Caki2 (cell line): ENCODE measurements at regions not wholly inside any gene's neighbourhood (a gene's known extent, or its start where the extent isn't known, plus 50 kb on each side); places are given as distances from the start of the nearest gene placed in this dataset.

ENCODE experiments used
- DNase-seq: peaks from one replicate; pipeline ENCODE4 v3.0.0-alpha.2; 2015; ENCODE audit warnings: low read depth
- in situ Hi-C: cut with HindIII; loops from 2 replicates; pipeline ENCODE4 v1.10.0; 2016; ENCODE audit warnings: low sequenced_read_pairs, low pct_unique_long_range_greater_than_20kb, mixed read lengths

DNA sequence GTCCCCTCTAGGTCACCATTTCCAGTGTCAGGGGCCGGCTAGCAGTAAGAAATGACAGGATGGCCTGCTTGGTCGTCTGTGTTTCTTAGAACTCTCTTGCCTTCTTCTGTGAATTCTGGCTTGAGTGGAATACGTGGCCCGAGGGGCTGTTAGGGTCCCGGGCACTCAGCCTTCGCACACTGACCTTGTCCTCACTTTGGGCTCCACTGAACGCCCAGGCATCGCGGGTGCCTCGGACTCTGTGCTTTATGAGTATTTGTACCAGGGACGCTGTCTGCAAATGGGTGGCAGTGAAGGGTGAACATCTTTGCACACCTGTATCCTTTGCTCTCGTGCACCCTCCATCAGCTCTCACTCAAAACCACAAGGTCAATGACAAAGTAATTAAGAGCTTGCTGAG is 123.4 kb upstream of the ANO1 start:
- no peak for DNase-seq
- in situ Hi-C loops: no loop called here

DNA sequence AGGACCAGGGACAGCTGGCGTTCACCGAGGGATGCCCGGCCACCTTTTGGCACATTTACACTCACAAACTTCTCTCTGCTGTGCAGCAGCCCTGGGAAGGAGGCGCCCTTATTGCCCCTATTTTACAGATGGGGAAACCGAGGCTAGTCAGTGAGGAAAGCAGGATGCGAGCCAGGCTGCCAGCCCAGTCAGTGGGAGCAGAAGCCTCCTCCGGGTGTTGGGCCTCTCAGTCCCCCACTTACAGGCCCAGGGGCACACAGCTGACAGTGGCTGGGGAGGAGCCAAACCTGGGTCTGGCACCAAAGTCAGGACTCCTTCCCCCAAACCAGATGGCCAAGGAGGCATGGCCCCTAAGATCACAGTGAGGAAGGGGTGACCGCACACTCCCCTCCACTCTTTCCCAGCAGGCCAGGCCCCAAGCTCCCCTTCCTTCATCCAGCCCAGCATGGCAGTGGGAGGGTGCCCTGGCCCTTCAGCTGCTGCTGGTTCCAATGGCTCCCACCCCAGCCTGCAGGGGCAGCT is 121.4 kb upstream of the ANO1 start:
- in situ Hi-C loops: no loop called here
- DNase-seq: no peak

- DNase-seq: no peak
- in situ Hi-C loops: no loop called here
Measured at GRCh38 chr11:69957849-69958248, 120.3 kb upstream of the ANO1 start.

DNA sequence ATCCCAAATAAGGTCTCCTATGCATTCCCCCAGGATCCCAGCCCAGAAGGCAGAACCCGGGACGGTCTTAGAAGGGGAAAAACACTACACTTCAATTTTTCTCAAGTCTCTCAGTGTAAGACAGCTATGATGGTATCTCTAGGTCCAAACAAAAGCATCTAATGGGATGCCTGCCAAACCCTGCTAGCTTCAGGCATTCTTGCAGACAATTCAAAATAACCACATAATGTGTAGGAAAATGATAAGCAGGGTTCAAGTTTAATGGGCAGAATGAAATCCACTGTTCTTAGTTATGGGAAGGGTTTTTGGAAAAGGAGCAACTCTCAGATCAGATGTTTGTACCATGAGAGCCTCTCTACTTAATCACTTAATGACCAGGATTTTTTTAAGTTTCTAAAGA is 119.8 kb upstream of the ANO1 start:
- in situ Hi-C loops: no loop called here
- DNase-seq: no peak

GRCh38 chr11:69959461-69959860 is 118.7 kb upstream of the ANO1 start:
- no peak for DNase-seq
- in situ Hi-C loops: no loop called here

DNA sequence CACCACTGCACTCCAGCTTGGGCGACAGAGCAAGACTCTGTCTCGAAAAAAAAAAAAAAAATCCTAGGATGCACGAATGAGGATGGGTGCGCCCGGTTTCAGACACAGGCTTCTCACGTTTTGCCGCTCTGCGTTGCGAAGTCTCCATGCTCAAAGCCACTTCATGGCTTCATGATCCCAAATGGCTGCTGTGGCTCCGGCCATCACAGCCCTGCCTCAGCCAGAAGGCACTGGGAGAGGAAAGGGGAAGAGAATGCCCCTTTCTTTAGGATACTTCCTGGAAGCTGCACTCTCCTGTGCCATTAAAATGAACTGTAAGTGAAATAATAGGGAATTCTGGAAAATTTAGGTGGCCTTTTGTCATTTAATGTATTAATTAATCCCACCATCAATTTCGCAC is 116.4 kb upstream of the ANO1 start:
- DNase-seq: no peak
- in situ Hi-C loops: no loop called here

DNA sequence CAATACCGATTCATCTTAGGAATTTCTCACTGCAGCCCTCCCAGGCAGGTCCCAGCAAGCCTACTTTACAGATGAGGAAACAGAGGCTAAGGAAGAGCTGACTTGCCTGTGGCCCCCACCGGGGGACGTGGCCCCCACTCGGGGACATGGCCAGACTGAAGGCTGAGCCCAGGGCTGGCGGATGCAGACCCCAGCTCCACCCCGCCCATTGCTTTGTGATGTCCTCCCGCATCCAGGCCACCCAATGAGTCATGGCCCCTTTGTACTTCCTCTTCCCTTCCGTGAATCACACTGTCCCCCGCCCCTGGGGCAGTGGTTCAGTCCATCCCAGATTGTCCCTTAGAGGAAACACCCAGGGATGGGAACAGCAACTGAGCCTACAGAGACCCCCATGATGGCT is 116.0 kb upstream of the ANO1 start:
- in situ Hi-C loops: no loop called here

GRCh38 chr11:69963533-69964246 is 114.4 kb upstream of the ANO1 start:
- in situ Hi-C loops: no loop called here
- DNase-seq: no peak

More for the DNA sequence above, 116.0 kb upstream of the ANO1 start:
- no peak for DNase-seq

DNA sequence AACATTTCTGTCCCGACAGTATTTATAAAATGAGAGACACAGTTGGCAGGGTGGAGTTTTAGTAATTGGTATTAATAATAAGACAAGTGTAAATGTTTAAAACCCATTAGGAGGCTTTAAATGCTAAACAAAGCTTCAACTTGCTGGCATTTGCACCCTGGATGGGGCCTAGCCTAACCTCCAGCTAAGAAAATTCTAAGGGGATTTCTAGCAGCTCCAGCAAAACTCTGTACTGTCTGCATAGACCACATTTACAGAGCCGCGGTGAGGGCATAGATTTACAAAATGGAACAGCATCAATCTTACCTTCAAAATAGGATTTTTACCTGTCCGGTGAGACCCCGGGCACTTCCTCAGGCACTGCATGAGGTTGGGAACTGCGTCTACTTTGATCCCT is 113.9 kb upstream of the ANO1 start:
- no peak for DNase-seq
- in situ Hi-C loops: no loop called here

DNA sequence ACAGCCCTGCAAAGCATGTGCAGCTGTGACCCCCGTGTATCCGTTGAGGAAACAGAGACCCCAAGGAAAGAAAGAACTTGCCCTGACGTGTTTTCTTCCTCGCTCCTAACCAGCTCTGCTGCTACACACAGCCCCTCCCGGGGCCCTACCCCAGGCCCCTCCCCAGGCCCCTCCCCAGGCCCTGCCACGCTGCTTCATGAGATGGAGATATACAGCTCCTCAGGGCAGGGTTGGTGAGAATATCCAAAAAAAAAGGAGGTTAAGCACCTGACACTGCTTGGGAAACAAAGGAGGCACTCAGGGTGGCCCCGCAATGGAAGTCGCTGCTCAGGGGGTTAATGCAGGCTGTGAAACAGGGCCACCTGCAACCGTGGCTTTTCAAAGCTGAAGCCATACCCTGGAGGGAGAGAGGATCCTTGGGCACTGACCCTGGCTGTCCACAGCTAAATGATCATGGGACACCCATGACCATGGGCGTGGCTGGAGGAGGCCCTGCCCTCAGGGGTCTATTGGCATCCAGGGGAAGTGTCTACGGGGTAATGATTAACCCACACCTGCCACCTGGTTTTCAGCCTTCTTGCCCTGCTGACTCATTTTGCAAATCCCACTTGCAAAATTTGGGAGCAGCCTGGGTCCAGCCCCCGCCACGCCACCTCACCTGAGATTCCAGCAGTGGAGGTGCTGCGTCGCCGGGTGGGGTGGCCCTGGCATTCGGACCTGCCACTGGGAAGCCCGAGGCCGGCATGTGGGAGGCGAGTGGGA is 112.1 kb upstream of the ANO1 start:
- in situ Hi-C loops: no loop called here

DNA sequence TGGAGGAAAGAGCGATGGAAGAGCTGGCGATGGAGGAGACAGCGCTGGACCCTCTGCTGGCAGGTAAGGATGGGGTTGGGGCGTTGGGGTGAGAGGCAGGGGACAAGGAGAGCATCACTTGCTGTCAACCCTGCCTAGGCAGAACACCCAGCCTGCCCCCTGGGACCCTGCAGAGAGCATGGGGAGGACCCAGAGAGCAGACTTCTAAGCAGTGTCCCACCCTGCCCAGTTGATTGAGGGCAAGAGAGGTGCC is 111.6 kb upstream of the ANO1 start:
- in situ Hi-C loops: no loop called here
- DNase-seq: no peak

More for the DNA sequence above, 112.1 kb upstream of the ANO1 start:
- DNase-seq: no peak

- no peak for DNase-seq
- in situ Hi-C loops: no loop called here
Measured at GRCh38 chr11:69966910-69967483, 111.1 kb upstream of the ANO1 start.

DNA sequence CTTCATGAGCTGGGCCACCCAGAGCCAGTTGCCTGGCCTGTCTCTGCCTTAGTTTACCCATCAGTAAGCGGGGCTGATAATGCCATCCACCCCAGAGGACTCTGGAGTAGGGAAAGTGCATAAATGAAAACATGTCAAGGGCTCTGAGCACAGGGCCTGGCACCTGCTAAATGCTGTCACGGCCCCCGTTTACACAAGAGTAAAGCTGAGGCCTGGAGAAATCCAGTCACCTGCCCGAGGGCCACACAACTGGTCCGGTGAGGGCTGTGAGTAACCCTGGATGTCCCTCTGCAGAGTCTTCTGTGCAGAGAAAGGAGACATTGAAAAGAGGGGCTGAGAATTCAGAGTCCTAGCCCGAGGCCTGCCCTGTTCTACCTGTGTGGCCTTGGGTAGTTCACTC is 110.6 kb upstream of the ANO1 start:
- in situ Hi-C loops: no loop called here
- no peak for DNase-seq

- in situ Hi-C loops: no loop called here
- DNase-seq: no peak
Measured at GRCh38 chr11:69968396-69969347, 109.4 kb upstream of the ANO1 start.

DNA sequence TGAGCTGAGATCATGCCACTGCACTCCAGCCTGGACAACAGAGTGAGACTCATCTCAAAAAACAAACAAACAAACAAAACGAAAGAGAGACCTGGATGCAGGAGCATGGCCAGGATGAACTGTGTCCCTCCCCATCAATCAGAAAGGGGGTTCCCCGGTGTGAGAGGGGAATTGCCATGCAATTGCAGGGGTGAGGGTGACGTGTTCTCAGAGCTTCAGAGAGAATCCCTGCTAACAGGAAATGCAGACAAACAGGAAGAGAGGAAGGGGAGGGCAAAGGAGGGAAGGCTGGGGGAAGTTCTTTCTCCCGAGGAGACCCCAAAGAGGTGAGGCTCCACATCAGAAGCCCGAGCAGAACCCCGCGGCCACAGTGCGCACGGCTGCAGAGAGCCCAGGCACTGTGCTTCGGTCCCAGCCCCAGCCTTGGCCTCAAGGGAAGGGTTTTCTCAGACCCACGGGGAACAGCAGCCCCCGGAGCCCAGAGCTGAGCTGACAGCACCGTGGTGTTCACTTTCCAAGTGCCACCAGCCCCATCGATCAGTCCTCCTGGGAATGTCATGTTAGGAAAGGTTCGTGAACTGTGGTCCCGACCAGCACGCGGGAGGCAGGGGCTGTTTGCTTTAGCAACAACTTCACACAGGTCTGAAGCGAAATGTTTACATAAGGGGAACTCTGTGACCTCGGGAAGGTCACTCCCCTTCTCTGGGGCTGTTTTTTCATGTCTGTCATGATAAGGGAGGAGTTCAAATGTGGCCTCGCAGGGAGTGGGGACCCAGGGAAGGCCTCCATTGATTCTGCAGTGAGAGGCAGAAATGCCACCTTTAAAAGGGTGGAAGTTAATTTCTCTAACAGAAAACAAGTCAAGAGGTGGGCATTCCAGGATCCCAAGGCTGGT is 108.0 kb upstream of the ANO1 start:
- no peak for DNase-seq
- in situ Hi-C loops: no loop called here

DNA sequence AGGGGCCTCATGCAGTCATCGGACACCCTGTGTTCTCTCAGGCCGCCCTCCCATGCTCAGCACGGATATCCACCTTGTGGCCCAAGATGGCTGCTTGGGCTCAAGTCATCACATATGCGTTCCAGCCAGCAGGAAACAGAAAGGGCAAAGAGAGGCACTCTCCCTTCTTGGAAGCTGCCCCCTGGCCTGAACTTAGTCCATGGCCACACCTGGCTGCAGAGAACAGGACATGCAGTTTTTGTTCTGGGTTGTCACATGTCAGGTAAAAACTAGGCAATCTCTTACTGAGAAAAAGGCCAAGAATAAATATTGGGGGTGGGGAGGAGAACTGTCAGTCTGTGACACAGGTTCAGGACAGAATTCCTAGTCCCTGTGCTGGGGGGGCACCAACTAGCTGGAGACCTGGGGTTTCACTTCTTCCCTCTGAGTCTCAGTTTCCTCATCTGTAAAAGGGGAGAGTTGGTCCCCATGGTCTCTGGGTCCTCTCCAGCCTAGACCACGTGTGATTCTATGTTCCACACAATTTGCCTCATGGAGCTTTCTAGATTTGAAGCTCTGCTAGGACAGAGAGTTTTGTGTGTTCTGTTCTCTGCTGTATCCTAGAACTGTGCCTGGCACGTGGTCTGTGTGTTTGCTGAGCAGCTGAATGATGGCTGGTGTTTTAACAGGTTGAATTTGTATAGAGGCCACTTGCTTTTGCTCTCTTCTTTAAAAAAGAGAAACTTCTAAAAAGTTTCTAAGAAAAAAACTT is 107.2 kb upstream of the ANO1 start:
- no peak for DNase-seq
- in situ Hi-C loops: no loop called here

DNA sequence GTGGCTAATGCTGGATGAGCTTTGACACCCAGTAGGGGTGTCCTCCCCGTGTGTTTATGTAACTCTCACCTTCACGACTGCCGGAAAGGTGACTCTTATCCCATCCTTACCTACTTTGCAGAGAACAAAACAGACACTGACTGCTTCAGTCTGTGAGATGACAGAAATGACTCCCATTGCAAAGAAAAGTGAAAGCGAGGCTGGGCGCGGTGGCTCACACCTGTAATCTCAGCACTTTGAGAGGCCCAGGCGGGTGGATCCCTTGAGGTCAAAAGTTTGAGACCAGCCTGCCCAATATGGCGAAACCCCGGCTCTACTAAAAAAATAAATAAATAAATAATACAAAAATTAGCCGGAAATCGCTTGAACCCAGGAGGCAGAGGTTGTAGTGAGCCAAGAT is 106.4 kb upstream of the ANO1 start:
- in situ Hi-C loops: no loop called here
- no peak for DNase-seq
